GM19397 (cell line): ENCODE measurements at regions not wholly inside any gene's neighbourhood (a gene's known extent, or its start where the extent isn't known, plus 50 kb on each side); places are given as distances from the start of the nearest gene placed in this dataset.

Source experiments
- ATAC-seq: cut with Tn5 transposase; IDR thresholded peaks from one replicate; pipeline ENCODE4 v1.9.1; 2021; ENCODE audit warnings: mild to moderate bottlenecking, moderate library complexity; ENCODE audit not compliant: unreplicated experiment

DNA sequence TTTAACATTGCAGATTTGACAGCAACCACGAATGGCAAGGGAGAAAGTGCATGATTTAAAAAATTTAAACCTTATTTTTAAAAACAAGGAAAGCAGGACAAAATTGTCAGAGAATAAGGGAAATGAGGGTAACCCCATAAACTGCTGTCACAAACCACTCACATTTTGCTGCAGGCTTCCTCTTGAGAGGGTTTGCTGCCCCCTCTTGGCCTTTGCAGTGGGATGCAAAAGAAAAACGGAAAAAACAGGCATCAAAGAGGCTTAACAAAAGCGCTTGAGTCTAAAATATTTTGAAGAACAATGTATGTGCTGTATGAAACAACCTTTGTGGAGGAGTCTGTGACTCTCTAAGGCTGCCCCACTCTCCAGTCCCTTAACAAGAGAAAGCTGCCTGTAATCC lies 91.6 kb downstream of the TMX3 start:
- ATAC-seq: no peak

DNA sequence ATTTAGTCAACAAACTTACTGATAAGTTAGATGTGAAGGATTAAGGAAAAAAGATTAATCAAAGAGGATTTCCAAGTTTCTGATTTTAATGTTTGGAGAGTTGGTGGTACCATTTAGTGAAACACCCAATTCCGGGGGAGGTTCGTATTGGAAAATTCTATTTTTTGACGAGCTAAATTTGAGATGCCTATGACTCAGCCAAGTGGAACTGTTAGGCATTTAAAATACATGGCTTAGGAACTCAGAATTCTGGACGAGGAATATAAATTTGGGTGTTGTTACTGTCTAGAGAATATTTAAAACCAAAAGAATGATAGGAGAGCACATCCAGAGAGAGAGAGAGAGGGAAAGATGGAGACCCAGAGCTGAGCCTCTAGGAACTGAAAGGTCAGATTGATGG lies 103.6 kb downstream of the TMX3 start:
- ATAC-seq: no peak

DNA sequence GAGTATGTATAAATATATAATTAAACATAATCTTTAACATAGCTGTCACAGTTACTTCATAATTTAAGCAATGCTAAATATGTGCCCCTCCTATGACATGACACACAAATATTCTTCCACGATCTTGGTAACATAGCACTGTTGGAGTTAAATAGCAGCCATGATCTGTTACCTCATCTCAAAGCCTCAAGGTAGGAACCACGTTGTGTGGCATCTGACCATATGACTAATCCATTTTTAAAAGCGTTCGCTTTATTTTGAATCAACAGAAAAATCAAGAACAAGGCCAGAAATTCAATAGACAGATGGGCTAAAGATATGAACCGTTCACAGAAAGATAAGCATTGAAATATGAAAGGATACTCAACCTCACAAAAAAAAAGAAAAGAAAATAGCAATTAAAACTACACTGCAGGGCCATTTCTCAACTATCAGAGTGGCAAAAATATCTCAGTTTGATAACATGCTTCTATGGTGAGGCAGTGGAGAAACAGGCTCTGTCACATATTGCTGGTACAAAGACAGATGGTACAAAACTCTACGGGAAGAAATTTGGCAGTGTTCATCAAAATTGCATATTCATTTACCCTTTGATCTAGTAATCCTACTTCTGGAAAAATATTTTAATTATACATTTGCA lies 105.9 kb downstream of the TMX3 start:
- ATAC-seq: no peak

DNA sequence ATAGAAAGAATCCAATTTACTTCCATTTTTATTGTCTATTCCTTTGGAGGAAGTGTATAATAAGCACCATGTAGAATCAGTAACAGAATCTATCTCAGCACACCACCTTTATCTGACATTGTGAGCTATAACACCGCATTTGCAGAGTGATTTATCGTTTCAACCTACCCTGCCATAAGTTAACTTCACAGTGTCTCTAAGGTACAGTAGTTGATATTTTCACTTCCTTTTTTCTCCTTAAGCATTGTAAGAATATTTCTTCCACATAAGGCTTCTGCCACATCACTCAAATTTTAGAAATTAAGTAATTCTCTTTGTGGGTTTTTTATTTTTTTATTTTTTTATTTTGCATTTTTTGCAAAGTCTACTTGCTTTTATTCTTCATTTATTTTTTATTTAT lies 107.1 kb downstream of the TMX3 start:
- ATAC-seq: no peak

DNA sequence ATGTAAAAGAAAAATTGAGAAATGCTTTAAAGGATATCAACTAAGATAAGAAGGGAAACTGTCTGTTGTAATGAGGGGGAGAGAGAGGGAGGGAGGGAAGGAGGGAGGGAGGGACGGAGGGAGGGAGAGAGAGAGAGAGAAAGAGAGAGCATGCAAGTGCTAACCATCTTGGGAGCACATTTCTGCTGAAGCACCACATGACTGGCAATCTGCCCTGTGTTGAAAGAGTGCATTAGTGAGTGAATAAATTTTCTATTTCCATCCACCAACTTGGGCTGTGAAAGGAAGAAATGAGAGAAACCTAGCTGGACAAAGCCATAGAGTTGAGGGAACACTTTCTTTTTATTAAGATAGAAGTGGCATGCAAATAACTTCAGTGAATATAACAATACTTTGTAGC lies 110.7 kb downstream of the TMX3 start:
- ATAC-seq: no peak

DNA sequence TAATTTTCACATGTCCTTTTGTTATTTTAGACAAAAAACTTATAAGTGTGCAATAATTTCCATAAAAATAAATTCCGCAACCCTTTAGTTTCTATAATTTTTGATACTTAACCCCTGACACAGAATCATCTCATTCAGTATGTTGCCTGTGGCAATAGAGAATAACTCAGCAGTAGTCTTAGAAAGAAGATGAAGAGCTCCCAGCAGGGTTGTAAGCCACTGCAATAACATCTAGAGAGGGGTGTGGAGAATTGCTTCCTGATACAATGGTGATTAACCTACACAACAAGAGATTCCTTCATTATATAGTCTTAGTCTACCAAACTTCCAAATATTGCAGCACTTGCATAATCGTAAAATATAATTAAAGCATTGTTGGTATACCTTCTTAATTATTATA lies 118.9 kb downstream of the TMX3 start:
- ATAC-seq: no peak

DNA sequence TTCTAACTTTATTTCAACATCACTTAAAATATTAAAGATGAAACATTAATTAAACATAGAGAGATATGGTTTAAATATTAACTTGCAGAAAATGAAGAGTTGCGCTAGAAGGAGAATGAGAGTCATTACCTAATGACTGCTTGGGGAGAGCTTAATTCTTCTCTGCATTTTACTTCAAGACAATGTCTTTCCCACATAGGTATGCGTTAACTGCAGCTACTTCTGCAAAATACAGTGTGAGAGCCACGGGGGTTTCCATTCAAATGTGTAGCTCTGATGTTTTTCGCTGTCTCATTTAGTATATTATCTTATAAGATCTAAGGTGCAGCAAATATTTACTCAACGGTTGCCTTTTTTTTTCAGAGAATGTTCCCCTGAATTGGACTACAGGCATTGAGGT lies 126.7 kb downstream of the TMX3 start:
- no peak for ATAC-seq

DNA sequence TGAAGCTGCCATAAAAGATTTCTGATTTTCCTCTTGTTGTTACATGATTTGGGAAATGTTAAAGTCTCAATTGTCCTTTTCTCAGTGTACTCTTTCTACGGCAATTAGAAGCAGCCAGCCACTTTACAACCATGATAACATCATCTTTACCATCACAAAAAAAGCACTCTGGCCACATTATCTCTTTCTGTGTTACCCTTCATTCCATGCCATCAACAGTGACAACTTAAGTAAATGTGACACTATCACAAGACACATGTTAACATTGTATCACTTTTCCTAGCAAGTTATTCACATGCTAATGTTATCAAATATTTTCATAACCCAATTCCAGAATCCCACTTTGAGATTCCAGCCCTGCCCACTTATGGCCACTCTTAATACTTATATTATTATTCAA lies 131.2 kb downstream of the TMX3 start:
- no peak for ATAC-seq

DNA sequence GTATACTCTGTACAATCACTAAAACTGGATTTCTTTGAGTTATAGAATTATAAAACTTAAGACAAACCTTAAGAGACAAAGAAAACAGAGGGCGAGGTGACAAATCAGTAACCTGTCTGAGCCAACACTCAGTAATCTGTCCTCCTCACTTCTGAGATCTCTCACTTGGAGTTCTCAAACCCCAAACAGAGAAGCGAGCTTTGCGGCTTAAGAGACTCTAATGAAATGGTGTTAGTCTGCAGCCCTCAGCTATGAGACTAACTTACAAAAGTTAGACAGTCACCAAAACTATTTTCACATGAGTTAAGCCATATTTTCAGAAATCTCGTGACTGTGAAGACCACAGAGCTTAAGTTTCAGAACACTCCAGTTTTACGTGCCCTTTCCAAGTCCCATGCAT lies 140.6 kb downstream of the TMX3 start:
- ATAC-seq: no peak

DNA sequence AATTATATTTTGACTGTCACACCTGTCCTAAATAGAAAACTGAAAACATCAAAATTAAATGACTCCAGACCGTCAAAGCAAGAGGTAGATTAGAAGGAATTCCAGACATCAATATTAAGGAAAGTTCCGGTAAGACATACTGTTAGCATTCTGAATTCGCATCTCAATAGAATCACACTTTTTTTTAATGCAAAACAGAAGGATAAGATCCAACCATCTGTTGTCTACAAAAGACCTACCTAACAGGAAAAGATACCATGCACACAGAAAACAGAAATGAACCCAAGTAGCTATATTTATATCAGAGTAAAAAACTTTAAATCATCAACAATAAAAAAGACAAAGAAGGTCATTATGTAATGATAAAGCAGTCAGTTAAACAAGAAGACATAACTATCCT lies 145.0 kb downstream of the TMX3 start:
- ATAC-seq: no peak

DNA sequence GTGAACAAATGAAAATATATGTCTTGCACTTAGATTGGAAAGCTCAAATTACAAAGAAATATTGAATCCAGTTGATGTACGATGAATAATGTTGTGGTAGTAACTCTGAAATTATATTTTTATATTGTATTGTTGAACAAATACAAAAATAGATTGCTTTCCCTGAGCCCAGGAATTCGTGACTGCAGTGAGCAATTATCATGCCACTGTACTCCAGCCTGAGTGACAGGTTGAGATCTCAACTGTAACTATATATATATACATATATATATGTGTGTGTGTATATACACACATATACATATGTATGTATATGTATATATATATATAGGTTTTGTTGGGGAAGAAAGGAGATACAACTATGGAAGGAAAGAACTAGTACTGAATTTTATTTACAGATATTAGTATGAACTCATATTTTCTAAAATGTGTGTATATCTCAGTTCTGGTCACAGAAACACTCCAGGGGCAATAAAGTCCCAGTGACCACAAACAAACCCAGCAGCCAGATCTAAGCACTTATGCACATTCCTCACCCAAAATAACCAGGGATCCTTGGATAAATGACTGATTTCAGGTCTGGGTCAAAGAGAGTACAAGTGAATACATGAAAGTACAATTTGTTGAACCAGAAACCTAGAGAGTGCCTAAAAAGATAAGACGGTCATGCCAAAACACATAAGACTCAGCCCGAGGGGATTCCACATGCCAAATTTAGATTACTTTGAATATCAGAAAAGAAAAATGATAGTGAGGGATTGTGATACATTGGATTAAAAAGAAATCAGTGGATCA lies 146.3 kb downstream of the TMX3 start:
- ATAC-seq: no peak

DNA sequence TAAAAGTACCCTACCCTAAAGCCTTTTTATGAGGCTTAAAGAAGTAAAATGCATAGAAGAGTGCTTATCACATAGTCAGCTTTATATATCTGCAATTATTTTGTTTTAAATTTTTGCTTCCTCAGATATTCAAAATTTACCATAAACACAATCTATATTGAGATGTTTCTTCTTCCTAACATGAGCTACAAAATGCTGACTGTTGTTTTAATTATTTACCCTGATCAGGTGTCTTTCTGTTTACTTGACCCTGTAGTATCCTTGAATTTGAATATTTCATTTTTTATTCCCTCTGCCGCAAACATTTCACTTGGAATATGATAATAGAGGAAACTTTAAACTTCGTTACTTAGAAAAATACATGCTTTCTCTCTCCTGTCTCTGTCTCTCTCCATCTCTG lies 147.9 kb downstream of the TMX3 start:
- ATAC-seq: no peak

DNA sequence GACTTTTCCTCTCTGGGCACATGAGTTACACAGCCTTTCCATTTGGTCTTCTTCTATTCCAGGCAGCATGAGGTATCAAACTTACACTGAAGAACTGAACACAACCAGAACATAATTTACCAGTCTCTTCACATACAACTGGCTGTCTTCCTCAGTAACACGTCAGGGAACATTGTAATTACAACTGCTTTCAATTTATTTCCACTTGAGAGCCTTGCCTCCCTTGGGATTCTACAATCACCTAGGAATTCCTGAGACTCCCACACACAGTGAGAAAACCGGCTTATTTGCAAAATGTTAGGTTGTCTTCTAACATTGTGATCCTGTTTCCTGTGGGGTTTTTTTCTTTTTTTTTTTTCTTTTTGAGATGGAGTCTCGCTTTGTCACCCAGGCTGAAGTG lies 149.9 kb downstream of the TMX3 start:
- ATAC-seq: no peak

DNA sequence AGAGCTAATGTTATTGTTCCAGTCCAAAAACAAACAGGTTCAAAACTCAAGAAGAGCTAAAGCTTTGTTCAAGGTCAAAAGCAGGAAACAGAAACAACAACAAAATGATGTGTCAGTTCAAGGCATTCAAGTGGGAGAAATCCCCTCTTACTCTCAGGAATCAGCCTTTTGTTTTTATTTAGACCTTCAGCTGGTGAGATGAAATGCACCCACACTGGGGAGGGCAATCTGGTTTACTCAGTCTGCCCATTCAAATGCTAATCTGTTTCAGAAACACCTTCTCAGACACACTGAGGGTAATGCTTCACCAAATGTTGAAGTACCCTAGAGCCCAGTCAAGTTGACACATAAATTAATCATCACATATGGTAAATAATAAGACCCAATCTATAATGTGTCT lies 150.6 kb downstream of the TMX3 start:
- no peak for ATAC-seq

DNA sequence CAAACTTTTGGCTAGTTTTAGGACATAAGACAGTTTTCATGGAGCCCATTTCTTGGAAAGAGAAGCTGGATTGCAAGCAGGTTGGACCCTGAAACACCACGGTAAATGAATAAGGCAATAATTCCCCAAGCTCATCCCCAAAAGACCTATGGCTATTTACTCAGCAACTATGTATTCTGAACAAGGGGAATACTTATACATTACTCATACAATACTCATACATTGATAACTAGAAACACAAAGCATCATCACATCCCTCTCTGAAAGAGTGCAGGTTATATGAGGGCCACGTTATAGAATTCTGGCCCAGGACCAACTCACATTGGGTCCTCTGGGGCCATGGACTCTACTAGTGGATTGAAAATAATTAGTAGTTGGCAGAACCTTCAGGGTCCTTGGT lies 154.8 kb downstream of the TMX3 start:
- ATAC-seq: no peak

DNA sequence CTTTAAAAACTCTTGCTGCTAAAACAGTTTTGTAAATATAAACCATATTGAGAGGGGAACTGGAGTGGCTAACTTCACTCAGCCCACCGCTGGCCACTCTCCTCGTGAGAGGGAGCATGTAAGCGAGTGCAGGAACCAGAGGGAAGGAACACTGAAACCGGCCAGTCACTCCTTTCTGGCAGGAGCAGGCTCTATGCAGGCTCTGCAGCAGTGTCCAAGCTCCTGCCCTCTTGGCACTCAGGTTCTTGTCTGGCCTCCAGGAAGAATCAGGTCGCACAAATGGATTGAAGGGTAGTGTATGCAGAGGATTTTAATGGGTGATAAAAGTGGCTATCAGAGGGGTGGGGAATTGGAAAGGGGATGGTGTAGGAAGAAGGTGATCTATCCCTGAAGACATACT lies 157.7 kb downstream of the TMX3 start:
- no peak for ATAC-seq

DNA sequence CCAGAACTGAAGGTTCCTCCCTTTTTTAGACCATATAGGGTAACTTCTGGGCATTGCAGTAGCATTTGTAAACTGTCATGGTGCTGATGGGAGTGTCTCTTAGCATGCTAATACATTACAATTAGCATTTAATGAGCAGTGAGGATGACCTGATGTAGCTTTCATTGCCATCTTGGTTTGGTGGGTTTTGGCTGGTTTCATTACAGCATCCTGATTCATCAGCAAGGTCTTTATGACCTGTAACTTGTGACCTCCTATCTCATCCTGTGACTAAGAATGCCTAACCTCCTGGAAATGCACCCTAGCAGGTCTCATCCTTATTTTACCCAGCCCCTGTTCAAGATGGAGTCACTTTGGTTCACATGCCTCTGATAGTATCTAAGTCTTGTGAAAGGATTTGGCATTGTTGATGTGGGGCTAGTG lies 159.0 kb downstream of the TMX3 start:
- no peak for ATAC-seq

DNA sequence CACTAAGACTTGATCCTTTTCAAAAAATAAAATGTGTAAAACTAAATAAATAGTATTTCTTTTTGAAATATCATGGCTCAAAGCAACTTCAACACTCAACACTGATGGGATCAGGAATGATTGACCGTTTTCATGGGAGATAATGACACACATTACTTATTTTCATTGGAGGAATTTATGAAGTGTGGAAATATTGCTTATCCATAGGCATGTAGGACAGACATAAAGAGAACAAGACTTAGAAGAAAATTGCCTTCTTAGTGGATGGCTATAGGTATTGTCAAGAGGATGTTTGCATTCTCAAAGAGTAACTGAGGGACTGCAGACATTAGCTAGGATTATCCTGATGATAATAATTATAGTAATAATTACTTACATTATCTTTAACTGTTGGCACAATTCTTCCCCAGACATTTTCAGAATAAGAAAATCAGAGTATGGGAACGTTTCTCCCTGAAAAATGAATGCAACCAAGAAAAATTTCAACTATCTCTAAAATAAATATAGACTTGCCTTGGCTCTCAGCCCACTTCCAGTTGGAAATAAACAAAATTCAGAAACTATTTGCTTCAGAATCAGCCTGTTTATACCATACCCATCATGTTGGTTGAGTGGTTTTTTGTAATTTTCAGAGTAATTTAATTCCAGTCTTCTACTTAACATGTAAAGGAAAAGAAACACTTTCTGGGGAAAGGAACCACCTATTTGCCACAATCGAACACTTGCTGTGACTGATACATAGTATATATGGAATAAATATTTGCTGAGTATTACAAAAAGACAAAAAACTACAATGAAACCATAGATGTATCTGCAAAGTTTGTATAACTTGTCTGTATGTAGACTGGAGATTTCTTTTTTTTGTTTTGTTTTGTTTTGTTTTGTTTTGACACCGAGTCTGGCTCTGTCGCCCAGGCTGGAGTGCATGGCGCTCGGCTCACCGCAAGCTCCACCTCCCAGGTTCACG lies 165.7 kb downstream of the TMX3 start:
- ATAC-seq: no peak

DNA sequence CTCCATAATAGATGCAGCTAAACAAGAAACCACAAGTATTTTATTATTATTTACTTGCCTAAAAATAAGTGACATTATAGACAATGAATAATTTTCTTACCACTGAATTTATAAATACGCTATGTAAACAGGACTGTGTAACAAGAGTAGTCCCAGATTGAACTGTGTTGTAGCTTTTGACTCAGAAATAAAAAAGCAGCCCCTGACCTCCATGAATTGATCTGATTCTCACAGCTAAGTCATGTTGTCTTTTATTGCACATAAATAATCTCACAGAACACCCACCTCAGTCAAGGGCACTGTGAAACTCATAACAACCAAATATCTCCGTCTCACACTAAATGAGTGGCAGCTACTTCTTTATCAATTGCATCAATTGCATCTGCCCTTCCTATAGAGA lies 171.6 kb downstream of the TMX3 start:
- no peak for ATAC-seq

DNA sequence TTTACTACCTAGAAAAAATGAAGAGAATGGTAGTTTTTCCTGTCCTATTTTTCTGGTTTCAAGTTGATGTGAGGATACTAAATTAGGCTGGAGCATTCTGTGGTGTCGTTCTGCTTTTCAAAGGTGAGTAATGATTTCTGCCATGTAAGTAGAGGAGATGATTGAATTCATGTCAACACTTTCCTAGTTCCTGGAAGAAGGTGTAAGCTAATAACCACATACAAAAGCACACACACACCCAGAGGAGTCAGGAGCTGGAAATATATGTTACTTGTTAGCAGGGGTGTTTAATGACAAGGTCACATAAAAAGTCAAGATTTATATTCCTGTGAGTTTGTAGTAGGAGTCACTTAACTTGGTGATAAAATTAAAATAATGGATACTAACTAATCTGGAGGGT lies 172.1 kb downstream of the TMX3 start:
- ATAC-seq: no peak

DNA sequence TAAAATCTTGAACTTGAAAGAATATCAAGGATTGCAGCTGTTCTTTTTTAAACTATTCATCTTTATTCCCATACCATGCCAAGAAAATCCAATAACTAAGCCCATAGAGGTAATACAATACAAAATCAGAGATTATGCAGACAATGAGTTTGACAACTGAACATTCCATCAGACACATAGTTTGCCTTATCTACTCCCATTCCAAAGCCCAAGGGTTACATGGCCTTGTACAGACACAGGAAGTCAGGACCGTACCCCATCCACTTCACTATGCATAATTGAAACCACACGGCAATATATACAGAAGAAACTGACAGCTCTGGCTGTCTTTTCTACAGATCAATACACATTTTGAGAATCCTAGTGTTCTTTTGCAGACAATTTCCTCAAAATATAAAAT lies 181.3 kb downstream of the TMX3 start:
- no peak for ATAC-seq
